ENCODE measurements at regions not wholly inside any gene's neighbourhood (a gene's known extent, or its start where the extent isn't known, plus 50 kb on each side); places are given as distances from the start of the nearest gene placed in this dataset.

- TF ChIP-seq POLR2AphosphoS5 (IDR thresholded peaks at IDR 0.05), result no peak
- TF ChIP-seq CTCF (IDR thresholded peaks at IDR 0.05), result no peak
- TF ChIP-seq POLR2A (IDR thresholded peaks at IDR 0.05), result no peak
Observed at GRCh38 chr14:83798421-83798820, 1731.5 kb upstream of the FLRT2 start.

Data from prostate gland (tissue), 2 donors.